HEK293 (cell line): ENCODE measurements at regions not wholly inside any gene's neighbourhood (a gene's known extent, or its start where the extent isn't known, plus 50 kb on each side); places are given as distances from the start of the nearest gene placed in this dataset.

ENCODE experiments used
- CTCF ChIA-PET: fragments of 350-600 bp; formaldehyde crosslinking; extraction: SDS; loops from one replicate; lab custom pipeline; 2021; ENCODE audit warnings: antibody characterized with exemption; lab: Yijun Ruan, JAX
- POLR2A ChIA-PET: fragments of 300-600 bp; formaldehyde crosslinking; extraction: SDS; loops from one replicate; lab custom pipeline; 2020; ENCODE audit warnings: antibody characterized with exemption, inconsistent platforms; lab: Yijun Ruan, JAX
- H3K27ac ChIP-seq: fragments of 200-500 bp; sonication (Bioruptor generic); 2 replicates; pipeline ENCODE4 v1.5.1; 2014; ENCODE audit warnings: low read depth, low read length, control low read depth, inconsistent platforms; ENCODE audit errors: extremely low read depth
- H3K36me3 ChIP-seq, 2 experiments: fragments of 200-500 bp in 1 of 2; sonication (Bioruptor generic) in 1 of 2; 1 replicate in 1 of 2; 2 replicates in 1 of 2; pipeline ENCODE4 v1.5.1; 2014 to 2017; ENCODE audit warnings: inconsistent platforms in 2 of 2, low read length in 2 of 2; ENCODE audit not compliant: control insufficient read depth in 2 of 2, insufficient read depth in 1 of 2
- H3K4me1 ChIP-seq: fragments of 200-500 bp; sonication (Bioruptor generic); 2 replicates; pipeline ENCODE4 v1.5.1; 2014; ENCODE audit warnings: mild to moderate bottlenecking, low read length, inconsistent platforms; ENCODE audit not compliant: control insufficient read depth, insufficient read depth
- H3K4me3 ChIP-seq: 2 replicates; pipeline ENCODE4 v1.5.1; 2011; ENCODE audit warnings: low read depth, mild to moderate bottlenecking, control low read depth, low read length, moderate library complexity
- H3K9me3 ChIP-seq: fragments of 200-500 bp; sonication (Bioruptor generic); 2 replicates; pipeline ENCODE4 v1.5.1; 2014; ENCODE audit warnings: low read depth, low read length, inconsistent platforms; ENCODE audit not compliant: control insufficient read depth, insufficient read depth
- ATF2 ChIP-seq: fragments of 450-650 bp; formaldehyde crosslinking; IDR thresholded peaks from 2 replicates; pipeline ENCODE4 v1.5.1; 2016; ENCODE audit warnings: missing biosample characterization, missing genetic modification characterization, low read depth
- KLF8 ChIP-seq: fragments of 450-650 bp; formaldehyde crosslinking; IDR thresholded peaks from 2 replicates; pipeline ENCODE4 v1.5.1; 2016; ENCODE audit warnings: missing biosample characterization, missing genetic modification characterization
- OVOL3 ChIP-seq: fragments of 450-650 bp; formaldehyde crosslinking; IDR thresholded peaks from 2 replicates; pipeline ENCODE4 v1.5.1; 2016; ENCODE audit warnings: missing biosample characterization, missing genetic modification characterization
- SALL2 ChIP-seq: fragments of 450-650 bp; formaldehyde crosslinking; IDR thresholded peaks from 2 replicates; pipeline ENCODE4 v1.5.0; 2017; ENCODE audit warnings: missing biosample characterization, mild to moderate bottlenecking, missing genetic modification characterization, borderline replicate concordance
- ZBTB10 ChIP-seq: fragments of 450-650 bp; formaldehyde crosslinking; IDR thresholded peaks from 2 replicates; pipeline ENCODE4 v1.5.1; 2016; ENCODE audit warnings: missing biosample characterization, missing genetic modification characterization
- ZBTB11 ChIP-seq: fragments of 450-650 bp; formaldehyde crosslinking; conservative IDR thresholded peaks from 2 replicates; pipeline ENCODE4 v1.5.1; 2016; ENCODE audit warnings: low read depth, missing biosample characterization, missing genetic modification characterization
- ZFP41 ChIP-seq: fragments of 450-650 bp; formaldehyde crosslinking; IDR thresholded peaks from 2 replicates; pipeline ENCODE4 v1.5.1; 2016; ENCODE audit warnings: missing biosample characterization, missing genetic modification characterization, borderline replicate concordance
- ZNF19 ChIP-seq: fragments of 450-650 bp; formaldehyde crosslinking; IDR thresholded peaks from 2 replicates; pipeline ENCODE4; 2016; ENCODE audit warnings: missing biosample characterization, missing genetic modification characterization, low read depth
- ZNF274 ChIP-seq, 2 experiments: fragments of 200-500 bp in 1 of 2; fragments of 450-650 bp in 1 of 2; sonication (Bioruptor generic) in 1 of 2; formaldehyde crosslinking in 1 of 2; IDR thresholded peaks; 2 replicates each; pipeline versions ENCODE4 v1.5.1 to v1.6.1; 2014 to 2016; ENCODE audit warnings: borderline replicate concordance in 1 of 2, inconsistent platforms in 1 of 2, low read length in 1 of 2, missing biosample characterization in 1 of 2, missing genetic modification characterization in 1 of 2
- ZNF280D ChIP-seq: fragments of 450-650 bp; formaldehyde crosslinking; IDR thresholded peaks from 2 replicates; pipeline ENCODE4 v1.5.1; 2016; ENCODE audit warnings: missing biosample characterization, missing genetic modification characterization
- ZNF350 ChIP-seq: fragments of 450-650 bp; formaldehyde crosslinking; IDR thresholded peaks from 2 replicates; pipeline ENCODE4 v1.5.0; 2017; ENCODE audit warnings: missing biosample characterization, mild to moderate bottlenecking, missing genetic modification characterization
- ZNF473 ChIP-seq: fragments of 450-650 bp; formaldehyde crosslinking; IDR thresholded peaks from 2 replicates; pipeline ENCODE4 v1.5.1; 2017; ENCODE audit warnings: missing biosample characterization, missing genetic modification characterization
- ZNF513 ChIP-seq: fragments of 450-650 bp; IDR thresholded peaks from 2 replicates; pipeline ENCODE4 v1.5.1; 2018; ENCODE audit warnings: missing biosample characterization, missing genetic modification characterization

GRCh38 chr4:31071508-31072486 is 351.6 kb downstream of the PCDH7 start:
- H3K36me3 ChIP-seq, result no peaks in the 10 kb centered on the region
- TF ChIP-seq ZFP41 (tag by site-specific recombination), result no peak
- TF ChIP-seq ZBTB11, result no peak
- TF ChIP-seq ZNF274 (IDR thresholded peaks at IDR 0.05; ENCODE audit: low read length), result no peak
- no peak for TF ChIP-seq ZNF274 (tag by site-specific recombination; IDR thresholded peaks at IDR 0.05; ENCODE audit: borderline replicate concordance)
- TF ChIP-seq ZNF350 (tag by site-specific recombination), result no peak
- no peak for TF ChIP-seq KLF8
- TF ChIP-seq ZNF473 (tag by site-specific recombination), result no peak
- TF ChIP-seq ATF2 (tag by site-specific recombination), result no peak
- TF ChIP-seq SALL2 (tag by site-specific recombination), result no peak
- no peak for TF ChIP-seq ZBTB10
- no peak for TF ChIP-seq OVOL3 (tag by site-specific recombination)
- TF ChIP-seq ZNF19 (tag by site-specific recombination), result no peak
- no peak for TF ChIP-seq ZNF513 (tag by site-specific recombination)
- no peak for TF ChIP-seq ZNF280D (tag by site-specific recombination)
- POLR2A ChIA-PET, result no interaction called here
- CTCF ChIA-PET, result no interaction called here
- H3K27ac ChIP-seq, result no peak overlapping the region
- H3K4me1 ChIP-seq, result no peaks in the 10 kb centered on the region
- no peaks in the 10 kb centered on the region for H3K9me3 ChIP-seq
- H3K4me3 ChIP-seq, result no peak overlapping the region
